ENCODE measurements at regions not wholly inside any gene's neighbourhood (a gene's known extent, or its start where the extent isn't known, plus 50 kb on each side); places are given as distances from the start of the nearest gene placed in this dataset.

GRCh38 chr7:16129431-16130110, 291.8 kb downstream of the CRPPA start:
- no peak overlapping the region for H3K4me3 ChIP-seq (ENCODE audit: low read length)
- TF ChIP-seq, protein P1, sequence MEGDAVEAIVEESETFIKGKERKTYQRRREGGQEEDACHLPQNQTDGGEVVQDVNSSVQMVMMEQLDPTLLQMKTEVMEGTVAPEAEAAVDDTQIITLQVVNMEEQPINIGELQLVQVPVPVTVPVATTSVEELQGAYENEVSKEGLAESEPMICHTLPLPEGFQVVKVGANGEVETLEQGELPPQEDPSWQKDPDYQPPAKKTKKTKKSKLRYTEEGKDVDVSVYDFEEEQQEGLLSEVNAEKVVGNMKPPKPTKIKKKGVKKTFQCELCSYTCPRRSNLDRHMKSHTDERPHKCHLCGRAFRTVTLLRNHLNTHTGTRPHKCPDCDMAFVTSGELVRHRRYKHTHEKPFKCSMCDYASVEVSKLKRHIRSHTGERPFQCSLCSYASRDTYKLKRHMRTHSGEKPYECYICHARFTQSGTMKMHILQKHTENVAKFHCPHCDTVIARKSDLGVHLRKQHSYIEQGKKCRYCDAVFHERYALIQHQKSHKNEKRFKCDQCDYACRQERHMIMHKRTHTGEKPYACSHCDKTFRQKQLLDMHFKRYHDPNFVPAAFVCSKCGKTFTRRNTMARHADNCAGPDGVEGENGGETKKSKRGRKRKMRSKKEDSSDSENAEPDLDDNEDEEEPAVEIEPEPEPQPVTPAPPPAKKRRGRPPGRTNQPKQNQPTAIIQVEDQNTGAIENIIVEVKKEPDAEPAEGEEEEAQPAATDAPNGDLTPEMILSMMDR (IDR thresholded peaks at IDR 0.05; ENCODE audit: insufficient read depth, low read depth, low read length, missing control alignments), result no peak
- peak; percentile 84 for DNase-seq (ENCODE audit: low read depth)

- no peak overlapping the region for H3K4me3 ChIP-seq (ENCODE audit: low read length)
- TF ChIP-seq, protein P1 (IDR thresholded peaks at IDR 0.05; ENCODE audit: insufficient read depth, low read depth, low read length, missing control alignments), result no peak
- DNase-seq (ENCODE audit: low read depth), result no peak
These were observed 298.1 kb downstream of the CRPPA start for GRCh38 chr7:16123117-16123770.

DNA sequence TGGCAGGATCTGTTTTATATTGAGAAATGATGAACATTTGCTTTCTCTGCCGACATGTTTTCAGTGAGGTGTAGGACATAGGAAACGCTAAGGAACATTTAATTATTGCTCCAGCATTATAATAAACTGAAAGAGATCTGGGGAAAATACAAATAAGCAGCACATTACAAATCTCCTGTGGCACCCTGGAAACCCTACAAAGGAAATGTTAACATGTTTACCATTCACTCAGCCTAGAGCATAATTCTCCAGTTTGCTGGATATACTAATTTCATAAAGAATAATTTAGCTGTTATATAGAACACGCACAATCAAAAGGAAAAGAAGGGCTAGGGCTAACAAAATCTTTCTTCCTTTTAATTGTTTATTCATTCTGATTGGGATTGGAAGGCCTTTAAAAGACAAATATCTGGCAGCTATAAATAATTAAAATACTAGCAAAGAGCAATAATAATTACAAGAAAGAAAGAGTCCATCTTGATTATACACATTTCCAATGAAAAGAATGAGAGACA, 299.4 kb downstream of the CRPPA start:
- TF ChIP-seq, protein P1 (IDR thresholded peaks at IDR 0.05; ENCODE audit: insufficient read depth, low read depth, low read length, missing control alignments), result no peak

GRCh38 chr7:16115374-16115773, 306.0 kb downstream of the CRPPA start:
- TF ChIP-seq, protein P1 (IDR thresholded peaks at IDR 0.05; ENCODE audit: insufficient read depth, low read depth, low read length, missing control alignments), result no peak
- no peak overlapping the region for H3K4me3 ChIP-seq (ENCODE audit: low read length)
- no peak for DNase-seq (ENCODE audit: low read depth)

More for the DNA sequence above, 299.4 kb downstream of the CRPPA start:
- DNase-seq (ENCODE audit: low read depth), result no peak
- H3K4me3 ChIP-seq (ENCODE audit: low read length), result no peak overlapping the region

GRCh38 chr7:16114633-16115032, 306.7 kb downstream of the CRPPA start:
- no peak overlapping the region for H3K4me3 ChIP-seq (ENCODE audit: low read length)
- TF ChIP-seq, protein P1 (IDR thresholded peaks at IDR 0.05; ENCODE audit: insufficient read depth, low read depth, low read length, missing control alignments), result peak; percentile 56
- DNase-seq (ENCODE audit: low read depth), result peak; percentile 71

DNA sequence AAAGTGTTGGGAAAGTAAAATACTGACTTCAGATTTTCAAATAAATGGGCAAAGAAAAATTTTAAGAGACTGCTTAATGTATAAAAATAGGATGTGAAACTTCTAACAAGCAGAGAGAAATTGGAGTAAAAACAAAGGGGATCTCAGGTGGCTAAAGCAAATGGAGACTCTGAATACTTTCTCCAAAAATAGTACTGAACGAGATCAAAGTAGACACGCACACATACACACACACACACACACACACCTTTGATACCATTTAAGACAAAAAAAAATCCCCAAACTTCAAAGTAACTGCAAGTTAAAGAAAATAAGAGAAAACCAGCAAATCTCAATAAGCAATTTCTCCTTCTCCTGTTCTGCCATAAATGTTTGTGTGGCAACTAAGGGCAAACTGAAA, 307.3 kb downstream of the CRPPA start:
- H3K4me3 ChIP-seq (ENCODE audit: low read length), result no peak overlapping the region
- DNase-seq (ENCODE audit: low read depth), result no peak

More for the DNA sequence above, 307.3 kb downstream of the CRPPA start:
- TF ChIP-seq, protein P1 (IDR thresholded peaks at IDR 0.05; ENCODE audit: insufficient read depth, low read depth, low read length, missing control alignments), result no peak
